ENCODE measurements at regions not wholly inside any gene's neighbourhood (a gene's known extent, or its start where the extent isn't known, plus 50 kb on each side); places are given as distances from the start of the nearest gene placed in this dataset.

DNA sequence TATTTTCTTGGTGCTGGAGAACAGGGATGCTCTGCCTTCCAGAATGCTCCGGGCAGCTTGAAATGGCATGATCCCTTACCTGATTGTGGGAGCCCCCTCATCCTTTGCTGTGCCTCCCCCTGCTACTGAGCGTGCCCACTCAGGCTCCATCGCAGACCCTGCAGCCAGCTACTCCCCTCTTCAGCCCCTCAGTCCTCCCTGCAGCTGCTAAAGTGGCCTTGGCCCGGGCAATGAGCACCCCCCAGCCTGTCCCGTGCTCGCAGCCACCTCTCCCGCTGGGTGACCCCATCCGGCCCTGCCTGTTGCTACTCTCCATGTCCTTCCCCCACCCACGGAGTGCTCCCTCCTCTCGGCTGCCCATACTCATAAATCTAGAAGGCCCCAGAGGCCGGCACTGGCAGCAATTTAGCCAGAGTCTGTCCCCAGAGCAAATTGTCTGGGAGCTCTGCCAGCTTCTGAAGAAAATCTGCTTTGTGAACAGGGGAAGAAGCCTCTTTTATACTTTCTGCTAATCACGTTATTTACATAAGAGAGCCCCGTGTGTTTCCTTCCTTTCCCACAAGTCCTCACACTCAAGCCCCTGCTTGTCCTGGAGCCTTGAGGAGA, 143.7 kb upstream of the FRMD6 start:
- DNase-seq (ENCODE audit: low read depth in 1 of 2, low spot score in 2 of 2) (no peak), FAIRE-seq (no peak)
- no peaks in the 10 kb centered on the region for H3K79me1 ChIP-seq (ENCODE audit: low read depth, low read length)
- H3K27ac ChIP-seq (ENCODE audit: low read depth, low read length): no peak overlapping the region
- H2BK120ac ChIP-seq (replicated peaks; ENCODE audit: low read depth, low read length): no peak overlapping the region
- no peak overlapping the region for H3K4me2 ChIP-seq (ENCODE audit: insufficient read depth in 1 of 2, low read depth in 2 of 2, low read length in 2 of 2)
- no peaks in the 10 kb centered on the region for H3K9me3 ChIP-seq (ENCODE audit: insufficient read depth in 2 of 2, low read depth in 1 of 2, low read length in 1 of 2)
- H3K4me3 ChIP-seq (ENCODE audit: extremely low read depth in 1 of 4, insufficient read depth in 2 of 4, low read depth in 3 of 4, low read length in 4 of 4): no peak overlapping the region
- no peak overlapping the region for H4K91ac ChIP-seq (replicated peaks; ENCODE audit: insufficient read length, low read length)
- no peaks in the 10 kb centered on the region for H3K79me2 ChIP-seq (ENCODE audit: control insufficient read depth in 1 of 2, insufficient read depth in 2 of 2, low read length in 2 of 2)
- no peak overlapping the region for H2BK20ac ChIP-seq (ENCODE audit: low read length)
- no peak overlapping the region for H2BK12ac ChIP-seq (ENCODE audit: low read depth, low read length)
- H3K56ac ChIP-seq (replicated peaks; ENCODE audit: insufficient read length, low read depth, low read length): no peak overlapping the region
- H2AFZ ChIP-seq (ENCODE audit: low read length): peak overlapping the region; percentile 70; the same call in 1 of the 2 replicates
- no peak overlapping the region for H3K18ac ChIP-seq (ENCODE audit: extremely low read depth, low read length)
- H4K20me1 ChIP-seq (replicated peaks in 1 of 2; ENCODE audit: control insufficient read depth in 1 of 2, insufficient read depth in 2 of 2, low read length in 2 of 2): no peaks in the 10 kb centered on the region
- no peaks in the 10 kb centered on the region for H3K36me3 ChIP-seq (ENCODE audit: control insufficient read depth in 2 of 4, insufficient read depth in 4 of 4, low read length in 3 of 4)
- ChIA-PET POLR2A (ENCODE audit: partially characterized antibody) (no interaction called here), CTCF (ENCODE audit: partially characterized antibody) (interaction anchor here (1.1 to 1.6 kb wide), 2 partner anchors 8 to 138 kb away, joined by 3 to 4 read pairs; no protein-coding TSS in a partner anchor)
- no peak overlapping the region for H2BK15ac ChIP-seq (ENCODE audit: low read length)
- no peak overlapping the region for H2AK5ac ChIP-seq (ENCODE audit: low read depth, low read length)
- no peaks in the 10 kb centered on the region for H3K27me3 ChIP-seq (replicated peaks in 1 of 4; ENCODE audit: control insufficient read depth in 3 of 4, extremely low read depth in 1 of 4, insufficient read depth in 3 of 4, low read length in 3 of 4)
- no peak overlapping the region for H4K5ac ChIP-seq (ENCODE audit: insufficient read length, low read depth, low read length)
- TF ChIP-seq EZH2 (IDR thresholded peaks at IDR 0.05; ENCODE audit: low read depth, low read length, severe bottlenecking): no peak
- no peak for TF ChIP-seq JUND (IDR thresholded peaks at IDR 0.05; ENCODE audit: low read length)
- no peak overlapping the region for H3K23ac ChIP-seq (ENCODE audit: insufficient read length)
- H4K8ac ChIP-seq (ENCODE audit: extremely low read depth, insufficient read depth, low read length): peak overlapping the region; percentile 53; the same call in 1 of the 2 replicates
- no peak overlapping the region for H3K9ac ChIP-seq (replicated peaks in 1 of 4; ENCODE audit: extremely low read depth in 1 of 4, low read depth in 3 of 4, low read length in 3 of 4)
- H3K4me1 ChIP-seq (replicated peaks in 1 of 4; ENCODE audit: control insufficient read depth in 3 of 4, insufficient read depth in 4 of 4, low read length in 3 of 4): no peaks in the 10 kb centered on the region; a peak in 2 of 7 replicates
- H3K4ac ChIP-seq (replicated peaks; ENCODE audit: insufficient read length, low read depth, low read length): no peak overlapping the region
- no peak overlapping the region for H2BK5ac ChIP-seq (ENCODE audit: low read depth, low read length)
- H3K23me2 ChIP-seq (ENCODE audit: low read depth, low read length): no peaks in the 10 kb centered on the region
- H3K14ac ChIP-seq (ENCODE audit: insufficient read length): no peak overlapping the region
- WGBS, 2 experiments (ENCODE audit: extremely low coverage in 1 of 2, insufficient coverage in 1 of 2, insufficient read length in 1 of 2, insufficient replicate concordance in 2 of 2, low coverage in 1 of 2, low lambda C conversion rate in 2 of 2, missing lambda C conversion rate in 1 of 2): 86% methylated on average over 13 of the region's 13 CpGs; no CpG with 5 or more reads in 1 of the 2 experiments

Measured in H1 (cell line).